Mesendoderm (in vitro differentiated cells): ENCODE measurements at regions not wholly inside any gene's neighbourhood (a gene's known extent, or its start where the extent isn't known, plus 50 kb on each side); places are given as distances from the start of the nearest gene placed in this dataset.

ENCODE experiments used
- DNase-seq: peaks from one replicate; pipeline ENCODE4 v3.0.0; 2013
- H2AK5ac ChIP-seq: 2 replicates; pipeline ENCODE4 v1.6.1; 2013; ENCODE audit warnings: low read length, inconsistent platforms
- H2BK120ac ChIP-seq: 2 replicates; pipeline ENCODE4 v1.6.1; 2013; ENCODE audit warnings: low read depth, mild to moderate bottlenecking, low read length, moderate library complexity, mixed read lengths
- H2BK15ac ChIP-seq: replicated peaks from 2 replicates; pipeline ENCODE4 v1.6.1; 2013; ENCODE audit warnings: low read depth, mild to moderate bottlenecking, moderate library complexity
- H2BK5ac ChIP-seq: 2 replicates; pipeline ENCODE4 v1.6.1; 2013; ENCODE audit warnings: low read length, inconsistent platforms
- H3K18ac ChIP-seq: 2 replicates; pipeline ENCODE4 v1.6.1; 2013; ENCODE audit warnings: mild to moderate bottlenecking, low read length, mixed read lengths
- H3K23ac ChIP-seq: one replicate; pipeline ENCODE4 v1.6.1; 2013; ENCODE audit warnings: low read length
- H3K27ac ChIP-seq: 2 replicates; pipeline ENCODE4 v1.5.1; 2013; ENCODE audit warnings: low read depth, mild to moderate bottlenecking, inconsistent platforms, low read length, moderate library complexity
- H3K27me3 ChIP-seq: 2 replicates; pipeline ENCODE4 v1.6.1; 2013; ENCODE audit warnings: low read length, control low read depth, mild to moderate bottlenecking, inconsistent platforms; ENCODE audit not compliant: insufficient read depth, poor library complexity
- H3K36me3 ChIP-seq: 2 replicates; pipeline ENCODE4 v1.6.1; 2013; ENCODE audit warnings: low read length, inconsistent platforms; ENCODE audit not compliant: control insufficient read depth, insufficient read depth
- H3K4ac ChIP-seq: one replicate; pipeline ENCODE4 v1.6.1; 2013; ENCODE audit warnings: low read depth, mild to moderate bottlenecking, low read length, moderate library complexity
- H3K4me1 ChIP-seq: 2 replicates; pipeline ENCODE4 v1.6.1; 2013; ENCODE audit warnings: low read depth, low read length, inconsistent platforms; ENCODE audit not compliant: control insufficient read depth
- H3K4me2 ChIP-seq: 2 replicates; pipeline ENCODE4 v1.6.1; 2013; ENCODE audit warnings: low read length
- H3K4me3 ChIP-seq: 2 replicates; pipeline ENCODE4 v1.5.1; 2013; ENCODE audit warnings: mild to moderate bottlenecking, low read length
- H3K56ac ChIP-seq: one replicate; pipeline ENCODE4 v1.6.1; 2013; ENCODE audit warnings: low read length
- H3K79me1 ChIP-seq: 2 replicates; pipeline ENCODE4 v1.6.1; 2013; ENCODE audit warnings: low read length, inconsistent platforms
- H3K79me2 ChIP-seq: 2 replicates; pipeline ENCODE4 v1.6.1; 2013; ENCODE audit warnings: mild to moderate bottlenecking, low read length; ENCODE audit not compliant: control insufficient read depth, insufficient read depth
- H3K9ac ChIP-seq: 2 replicates; pipeline ENCODE4 v1.6.1; 2013; ENCODE audit warnings: low read length, inconsistent platforms
- H4K5ac ChIP-seq: one replicate; pipeline ENCODE4 v1.6.1; 2013; ENCODE audit warnings: low read length
- H4K8ac ChIP-seq: one replicate; pipeline ENCODE4 v1.6.1; 2013; ENCODE audit warnings: low read depth, mild to moderate bottlenecking, control low read depth, low read length, moderate library complexity
- WGBS: extraction: QIAGEN DNeasy Blood & Tissue Kit; methylation state at CpG from one replicate; pipeline ENCODE4 v1.1.7; 2013; ENCODE audit warnings: low lambda C conversion rate, missing lambda C conversion rate; ENCODE audit not compliant: insufficient coverage; ENCODE audit errors: extremely low coverage; 5-methylcytosine and 5-hydroxymethylcytosine counted together

GRCh38 chr6:14925699-14926026, 320.2 kb upstream of the JARID2 start:
- H3K4me2 ChIP-seq = no peak overlapping the region
- H3K4ac ChIP-seq = no peak overlapping the region
- no peak overlapping the region for H3K23ac ChIP-seq
- no peak overlapping the region for H4K5ac ChIP-seq
- H2BK120ac ChIP-seq = no peak overlapping the region
- no peak overlapping the region for H3K18ac ChIP-seq
- DNase-seq = no peak
- no CpG with 5 or more reads among the region's 3 CpGs for WGBS
- H2BK15ac ChIP-seq = no peak overlapping the region
- H3K36me3 ChIP-seq = no peaks in the 10 kb centered on the region
- H4K8ac ChIP-seq = no peak overlapping the region
- no peaks in the 10 kb centered on the region for H3K79me1 ChIP-seq
- H2AK5ac ChIP-seq = no peak overlapping the region
- no peak overlapping the region for H3K4me3 ChIP-seq
- H3K27ac ChIP-seq = no peak overlapping the region
- peaks cover 8% of the 10 kb centered on the region for H3K4me1 ChIP-seq
- no peak overlapping the region for H3K56ac ChIP-seq
- H3K79me2 ChIP-seq = no peaks in the 10 kb centered on the region
- H2BK5ac ChIP-seq = no peak overlapping the region
- H3K9ac ChIP-seq = no peak overlapping the region
- no peaks in the 10 kb centered on the region for H3K27me3 ChIP-seq

GRCh38 chr6:14927398-14927797, 318.5 kb upstream of the JARID2 start:
- no peaks in the 10 kb centered on the region for H3K36me3 ChIP-seq

GRCh38 chr6:14929291-14929690, 316.6 kb upstream of the JARID2 start:
- no peaks in the 10 kb centered on the region for H3K79me2 ChIP-seq
- no peak for DNase-seq
- no peaks in the 10 kb centered on the region for H3K36me3 ChIP-seq
- no peak overlapping the region for H3K27ac ChIP-seq
- H2AK5ac ChIP-seq = no peak overlapping the region
- no peaks in the 10 kb centered on the region for H3K27me3 ChIP-seq
- no peak overlapping the region for H2BK15ac ChIP-seq
- peaks cover 2% of the 10 kb centered on the region for H3K4me1 ChIP-seq
- H3K79me1 ChIP-seq = no peaks in the 10 kb centered on the region
- H2BK5ac ChIP-seq = no peak overlapping the region
- no peak overlapping the region for H3K4me3 ChIP-seq
- H3K23ac ChIP-seq = no peak overlapping the region
- no peak overlapping the region for H4K5ac ChIP-seq
- no CpG with 5 or more reads among the region's 3 CpGs for WGBS
- H2BK120ac ChIP-seq = no peak overlapping the region
- H4K8ac ChIP-seq = no peak overlapping the region
- no peak overlapping the region for H3K4ac ChIP-seq
- no peak overlapping the region for H3K4me2 ChIP-seq
- H3K9ac ChIP-seq = no peak overlapping the region
- no peak overlapping the region for H3K18ac ChIP-seq
- no peak overlapping the region for H3K56ac ChIP-seq

More at GRCh38 chr6:14927398-14927797, 318.5 kb upstream of the JARID2 start:
- no peak overlapping the region for H3K56ac ChIP-seq
- no peaks in the 10 kb centered on the region for H3K79me1 ChIP-seq
- H2AK5ac ChIP-seq = no peak overlapping the region
- H3K4ac ChIP-seq = no peak overlapping the region
- H3K79me2 ChIP-seq = no peaks in the 10 kb centered on the region
- no peak overlapping the region for H2BK5ac ChIP-seq
- peaks cover 6% of the 10 kb centered on the region for H3K4me1 ChIP-seq
- H3K27me3 ChIP-seq = no peaks in the 10 kb centered on the region
- no peak overlapping the region for H2BK15ac ChIP-seq
- no peak overlapping the region for H4K5ac ChIP-seq
- no peak overlapping the region for H3K18ac ChIP-seq
- DNase-seq = no peak
- no CpG with 5 or more reads among the region's 7 CpGs for WGBS
- no peak overlapping the region for H3K9ac ChIP-seq
- H3K4me2 ChIP-seq = no peak overlapping the region
- no peak overlapping the region for H3K23ac ChIP-seq
- no peak overlapping the region for H4K8ac ChIP-seq
- H3K4me3 ChIP-seq = no peak overlapping the region
- no peak overlapping the region for H3K27ac ChIP-seq
- no peak overlapping the region for H2BK120ac ChIP-seq

GRCh38 chr6:14930366-14930989, 315.4 kb upstream of the JARID2 start:
- Histone ChIP-seq H3K9ac (no peak overlapping the region), H3K79me2 (no peaks in the 10 kb centered on the region), H4K8ac (no peak overlapping the region), H3K36me3 (no peaks in the 10 kb centered on the region), H4K5ac (no peak overlapping the region), H3K4me3 (no peak overlapping the region), H3K56ac (no peak overlapping the region), H3K4me1 (no peaks in the 10 kb centered on the region), H3K4ac (no peak overlapping the region), H3K23ac (no peak overlapping the region), H3K27me3 (no peaks in the 10 kb centered on the region), H2BK120ac (no peak overlapping the region), H3K4me2 (no peak overlapping the region), H3K79me1 (no peaks in the 10 kb centered on the region), H2AK5ac (no peak overlapping the region), H3K27ac (no peak overlapping the region), H3K18ac (no peak overlapping the region), H2BK5ac (no peak overlapping the region), H2BK15ac (no peak overlapping the region)
- no peak for DNase-seq
- WGBS = no CpG with 5 or more reads among the region's 2 CpGs

- Histone ChIP-seq H3K23ac (no peak overlapping the region), H4K5ac (no peak overlapping the region), H3K79me1 (no peaks in the 10 kb centered on the region), H2AK5ac (no peak overlapping the region), H4K8ac (no peak overlapping the region), H3K4me3 (no peak overlapping the region), H3K4ac (no peak overlapping the region), H3K56ac (no peak overlapping the region), H3K27me3 (no peaks in the 10 kb centered on the region), H3K9ac (no peak overlapping the region), H3K27ac (no peak overlapping the region), H2BK120ac (no peak overlapping the region), H3K79me2 (no peaks in the 10 kb centered on the region), H2BK5ac (no peak overlapping the region), H3K4me1 (no peaks in the 10 kb centered on the region), H3K18ac (no peak overlapping the region), H3K36me3 (no peaks in the 10 kb centered on the region), H3K4me2 (no peak overlapping the region), H2BK15ac (no peak overlapping the region)
- WGBS = no CpG with 5 or more reads among the region's 8 CpGs
- no peak for DNase-seq
These were observed 313.2 kb upstream of the JARID2 start for GRCh38 chr6:14932485-14933182.

GRCh38 chr6:14933183-14933544, 312.7 kb upstream of the JARID2 start:
- Histone ChIP-seq H3K4me1 (no peaks in the 10 kb centered on the region), H3K9ac (no peak overlapping the region), H3K27ac (no peak overlapping the region), H3K79me1 (no peaks in the 10 kb centered on the region), H3K18ac (no peak overlapping the region), H2BK15ac (no peak overlapping the region), H3K79me2 (no peaks in the 10 kb centered on the region), H3K4me2 (no peak overlapping the region), H3K36me3 (no peaks in the 10 kb centered on the region), H2BK5ac (no peak overlapping the region), H3K23ac (no peak overlapping the region), H2BK120ac (no peak overlapping the region), H2AK5ac (no peak overlapping the region), H4K5ac (no peak overlapping the region), H4K8ac (no peak overlapping the region), H3K4ac (no peak overlapping the region), H3K4me3 (no peak overlapping the region), H3K27me3 (no peaks in the 10 kb centered on the region), H3K56ac (no peak overlapping the region)
- WGBS = no CpG with 5 or more reads among the region's 4 CpGs
- no peak for DNase-seq
